Posterior cingulate gyrus (tissue), 11 donors: ENCODE measurements at regions not wholly inside any gene's neighbourhood (a gene's known extent, or its start where the extent isn't known, plus 50 kb on each side); places are given as distances from the start of the nearest gene placed in this dataset.
A peak's percentile ranks its signal among the peaks of the same experiment; 100 is the strongest.
"Not testable (repeated sequence)": the region's sequence is repeated elsewhere in the genome, so short reads cannot be mapped to it uniquely, and the experiment has no call there.

Experiments
- DNase-seq, 10 donors: peaks; one replicate each; pipeline versions ENCODE4 v3.0.0 to v3.0.0-alpha.2; 2020 to 2021; ENCODE audit warnings: mixed read lengths in 3 of 10
- intact Hi-C: fragments of 100-400 bp; cut with DNase I; formaldehyde crosslinking; loops from one replicate; pipeline ENCODE4 v1.15.1; 2023

DNA sequence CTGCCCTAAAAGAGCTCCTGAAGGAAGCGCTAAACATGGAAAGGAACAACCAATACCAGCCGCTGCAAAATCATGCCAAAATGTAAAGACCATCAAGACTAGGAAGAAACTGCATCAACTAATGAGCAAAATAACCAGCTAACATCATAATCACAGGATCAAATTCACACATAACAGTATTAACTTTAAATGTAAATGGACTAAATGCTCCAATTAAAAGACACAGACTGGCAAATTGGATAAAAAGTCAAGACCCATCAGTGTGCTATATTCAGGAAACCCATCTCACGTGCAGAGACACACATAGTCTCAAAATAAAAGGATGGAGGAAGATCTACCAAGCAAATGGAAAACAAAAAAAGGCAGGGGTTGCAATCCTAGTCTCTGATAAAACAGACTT, 88.8 kb upstream of the CAV2 start:
- intact Hi-C loops, DNase-seq: not testable (repeated sequence)

DNA sequence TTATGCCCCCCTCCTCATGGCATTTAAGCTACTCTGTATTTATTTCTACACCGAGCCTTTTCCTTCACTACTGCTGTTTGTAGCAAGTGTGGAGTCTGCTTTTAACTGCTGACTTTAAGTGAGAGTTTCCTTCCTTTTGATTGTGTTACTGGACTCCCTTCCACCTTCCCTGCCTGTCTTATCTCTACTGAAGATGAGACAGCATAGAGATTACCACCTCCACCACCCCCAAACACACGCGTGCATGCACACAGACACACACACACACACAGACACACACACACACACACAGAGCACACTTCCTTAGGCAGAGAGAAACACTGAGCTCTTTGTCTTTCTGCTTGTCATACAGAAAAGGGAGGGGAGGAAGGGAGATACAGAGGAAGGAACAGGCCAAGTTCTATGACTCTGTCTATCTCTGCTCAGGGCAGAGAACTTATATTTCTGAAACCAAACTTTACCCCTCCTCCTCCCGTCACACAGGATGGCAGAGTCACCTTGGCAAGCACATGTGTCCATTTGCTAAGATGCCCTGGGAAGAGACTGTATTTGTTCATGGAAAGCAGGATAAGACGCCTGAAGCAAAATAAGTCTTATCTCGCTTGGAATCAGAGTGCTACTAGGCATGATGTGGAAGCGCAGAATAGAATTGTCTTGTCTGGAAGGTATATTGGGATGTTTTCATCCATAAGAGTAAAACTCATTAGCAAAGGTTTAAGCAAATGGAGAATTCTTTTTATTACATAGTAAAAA, 81.8 kb upstream of the CAV2 start:
- intact Hi-C loops: no loop called here
- peak in 1 of 10 donors; percentile 16 for DNase-seq

DNA sequence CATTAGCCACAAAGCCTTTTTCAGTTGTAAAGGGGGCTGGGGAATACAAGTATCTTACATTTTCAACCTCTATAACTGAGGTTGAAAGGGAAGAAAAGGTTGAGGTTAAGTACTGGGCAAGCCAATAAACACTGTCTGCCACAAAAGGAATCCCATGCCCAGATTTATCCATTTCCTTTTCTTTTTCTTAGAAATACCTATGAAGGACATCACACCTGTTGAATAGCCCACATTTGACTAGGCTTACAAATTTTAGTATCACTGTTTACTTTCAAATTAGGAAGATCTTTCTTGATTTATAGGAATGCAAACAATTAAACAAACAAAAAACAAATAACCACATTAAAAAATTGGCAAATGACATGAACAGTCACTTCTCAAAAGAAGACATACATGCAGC, 81.0 kb upstream of the CAV2 start:
- intact Hi-C loops: no loop called here

GRCh38 chr7:116420003-116420402, 79.5 kb upstream of the CAV2 start:
- intact Hi-C loops: no loop called here
- DNase-seq: no peak

More for the DNA sequence above, 81.0 kb upstream of the CAV2 start:
- no peak for DNase-seq

DNA sequence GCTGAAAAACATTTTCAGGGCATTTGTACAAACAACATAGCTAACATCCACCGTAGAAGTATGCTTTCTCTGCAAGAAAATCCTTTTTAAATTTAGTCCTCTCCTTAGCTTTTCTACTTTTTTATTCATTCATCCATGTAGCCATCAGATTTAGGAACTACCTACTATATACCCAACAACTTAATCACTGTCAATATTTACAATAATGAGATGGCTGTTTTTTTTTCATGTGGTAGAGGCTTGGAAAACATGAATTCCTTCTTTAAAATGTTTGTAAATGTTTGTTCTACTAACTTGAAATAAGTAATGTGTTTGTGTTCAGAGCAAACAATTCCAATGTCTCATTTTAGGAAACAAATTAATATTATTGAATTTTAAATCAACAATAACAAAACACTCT, 78.2 kb upstream of the CAV2 start:
- intact Hi-C loops: no loop called here
- DNase-seq: no peak

DNA sequence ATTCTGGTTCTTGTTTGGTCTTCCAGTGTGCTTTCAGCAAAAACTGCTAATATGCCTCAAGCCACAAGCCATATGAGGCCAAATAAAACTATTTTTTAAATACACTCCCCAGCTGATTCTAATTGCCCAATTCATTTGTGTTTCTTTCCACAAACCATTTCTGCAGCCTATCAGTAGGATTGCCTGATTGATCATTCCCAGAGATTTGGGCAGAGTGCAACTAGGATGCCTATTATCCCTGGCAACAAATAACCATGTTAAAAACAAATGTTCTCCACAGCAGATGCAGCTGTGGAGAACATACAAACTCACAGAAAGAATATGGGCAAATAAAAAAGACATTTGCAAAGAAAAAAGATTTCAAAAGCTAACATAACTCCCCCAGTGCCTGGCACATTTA, 76.9 kb upstream of the CAV2 start:
- no peak for DNase-seq
- intact Hi-C loops: no loop called here

- intact Hi-C loops: no loop called here
- no peak for DNase-seq
Measured at GRCh38 chr7:116423499-116423898, 76.0 kb upstream of the CAV2 start.

DNA sequence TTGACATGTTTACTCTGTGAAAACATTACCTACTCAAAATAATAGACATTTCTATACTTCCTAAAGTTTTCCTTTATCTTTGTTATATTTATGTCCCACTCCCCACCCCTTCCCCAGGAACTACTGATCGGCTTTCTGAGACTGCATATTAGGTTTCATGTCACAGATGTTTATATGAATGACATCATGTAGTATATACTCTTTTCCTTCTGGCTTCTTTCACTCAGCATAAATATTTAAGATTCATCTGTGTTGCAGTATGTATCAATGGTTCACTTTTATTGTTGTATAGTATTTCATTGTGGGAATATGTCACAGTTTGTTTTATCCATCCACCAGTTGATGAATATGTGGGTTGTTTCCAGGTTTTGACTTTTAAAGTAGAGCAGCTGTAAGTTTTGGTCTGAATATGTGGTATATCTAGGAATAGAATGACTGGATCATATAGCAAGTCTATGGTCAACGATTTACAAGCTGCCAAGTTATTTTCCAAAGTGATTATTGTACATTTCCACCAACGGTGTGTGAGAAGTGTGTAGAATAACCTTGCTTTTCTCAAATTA, 73.8 kb upstream of the CAV2 start:
- intact Hi-C loops: no loop called here
- DNase-seq: no peak

DNA sequence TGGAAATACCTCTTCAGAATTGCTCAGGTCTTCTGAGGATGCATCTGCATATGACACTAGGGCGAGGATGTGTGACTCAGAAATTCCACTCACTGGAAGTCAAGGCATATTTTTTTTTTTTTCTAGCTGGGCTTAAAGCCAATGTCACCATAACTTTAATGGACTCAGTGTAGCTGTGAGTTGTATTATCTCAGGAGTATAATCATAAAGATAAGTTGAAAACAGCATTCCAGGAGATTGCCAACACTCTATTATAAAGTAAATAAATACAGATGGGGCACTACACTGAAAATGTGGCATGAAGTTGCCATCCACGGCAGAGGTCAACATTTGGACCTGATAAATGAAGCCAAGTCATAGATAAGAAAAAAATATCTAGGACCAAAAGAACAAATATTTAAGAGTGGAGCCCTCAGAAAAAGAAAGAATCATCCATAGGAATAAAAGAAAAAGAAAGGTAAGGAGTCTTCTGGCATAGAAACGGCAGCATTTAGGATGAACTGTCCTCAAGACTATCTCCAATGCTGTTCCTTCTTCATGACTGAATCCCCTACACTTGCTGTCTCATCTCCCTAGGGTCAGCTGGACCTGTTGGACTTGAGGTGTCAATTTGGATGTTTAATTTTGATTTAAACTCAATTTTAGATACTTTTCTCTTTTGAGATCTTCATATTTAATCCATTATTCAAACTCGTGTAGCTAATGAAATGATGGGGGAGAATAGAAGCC, 72.9 kb upstream of the CAV2 start:
- intact Hi-C loops: no loop called here
- DNase-seq: no peak

- no peak for DNase-seq
- intact Hi-C loops: no loop called here
Measured at GRCh38 chr7:116429986-116430619, 69.4 kb upstream of the CAV2 start.

DNA sequence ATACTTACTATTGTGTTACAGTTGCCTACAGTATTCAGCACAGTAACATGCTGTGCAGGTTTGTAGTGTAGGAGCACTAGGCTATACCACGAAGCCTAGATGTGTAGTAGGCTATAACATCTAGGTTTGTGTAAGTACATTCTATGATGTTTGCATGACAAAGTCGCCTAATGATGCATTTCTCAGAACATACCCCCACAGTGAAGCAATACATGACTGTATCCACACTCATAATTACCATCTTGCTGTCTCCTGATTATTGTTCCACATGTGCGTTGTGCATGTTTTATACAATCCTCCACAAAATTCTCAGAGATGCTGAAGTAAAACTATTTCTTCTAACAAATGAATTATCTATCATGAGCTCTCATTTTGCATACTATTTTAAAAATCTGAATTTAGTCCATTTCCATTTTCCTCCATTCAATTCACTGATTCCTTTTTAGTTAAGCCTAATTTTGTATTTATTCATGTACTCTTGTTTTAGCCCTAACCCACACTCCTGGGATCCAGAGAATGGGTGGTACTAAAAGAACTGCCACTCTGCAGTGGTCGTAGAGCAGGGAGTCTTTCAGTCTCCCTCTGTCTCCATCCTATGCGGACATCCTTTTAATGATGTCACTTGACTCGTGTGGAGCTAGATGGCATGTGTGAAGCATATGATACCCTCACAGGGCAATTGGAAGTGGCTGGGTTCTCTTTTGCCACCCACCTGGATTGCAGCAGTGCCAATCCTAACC, 67.6 kb upstream of the CAV2 start:
- intact Hi-C loops: no loop called here

GRCh38 chr7:116432527-116432916, 67.0 kb upstream of the CAV2 start:
- intact Hi-C loops: no loop called here
- DNase-seq: no peak

More for the DNA sequence above, 67.6 kb upstream of the CAV2 start:
- no peak for DNase-seq

DNA sequence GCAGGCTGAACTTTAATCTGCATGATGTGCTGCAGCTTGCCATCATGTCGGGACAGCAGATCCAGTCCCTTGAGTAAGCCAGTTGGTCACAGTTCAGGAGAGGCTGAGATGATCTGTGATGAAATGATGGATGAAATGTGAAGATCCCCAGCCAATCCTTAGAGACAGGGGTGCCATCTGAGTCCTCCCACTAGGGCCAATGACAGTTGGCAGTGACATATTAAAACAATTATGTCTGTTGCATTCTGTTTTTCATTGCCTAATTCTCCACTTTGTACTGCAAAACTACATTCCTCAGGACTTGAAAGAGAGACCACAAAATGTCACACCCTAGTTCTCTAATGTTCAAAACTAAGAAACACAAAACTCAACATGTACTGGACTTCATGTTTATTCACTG, 66.3 kb upstream of the CAV2 start:
- intact Hi-C loops: no loop called here

DNA sequence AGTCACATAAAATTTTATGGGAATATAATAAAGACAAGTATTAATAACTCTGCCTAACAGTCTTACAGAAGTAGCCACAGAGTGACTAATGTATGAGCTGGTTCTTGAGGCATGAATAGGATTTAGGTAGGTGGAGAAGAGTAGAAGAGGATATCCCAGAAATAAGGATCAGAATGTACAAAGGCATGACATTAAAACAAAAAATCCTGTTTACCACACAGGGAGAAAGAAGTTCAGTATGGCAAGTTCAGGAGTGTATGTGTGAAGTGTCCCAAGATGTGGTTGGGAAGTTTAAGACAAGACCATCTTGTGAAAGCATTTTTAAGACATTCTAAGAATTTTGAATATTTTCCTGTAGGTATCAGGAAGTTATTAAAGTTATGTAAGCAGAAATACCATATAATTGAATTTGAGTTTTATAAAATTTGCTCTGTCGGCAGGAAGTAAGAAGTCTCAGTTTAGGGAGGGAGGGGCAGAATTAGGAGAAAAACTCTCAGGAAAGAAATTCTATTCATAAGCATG, 64.7 kb upstream of the CAV2 start:
- DNase-seq: no peak
- intact Hi-C loops: no loop called here

More for the DNA sequence above, 66.3 kb upstream of the CAV2 start:
- DNase-seq: no peak

GRCh38 chr7:116436305-116436826, 63.2 kb upstream of the CAV2 start:
- intact Hi-C loops: no loop called here
- DNase-seq: no peak

GRCh38 chr7:116438267-116438666, 61.3 kb upstream of the CAV2 start:
- no peak for DNase-seq

GRCh38 chr7:116439005-116439404, 60.5 kb upstream of the CAV2 start:
- DNase-seq: no peak
- intact Hi-C loops: no loop called here

More at GRCh38 chr7:116438267-116438666, 61.3 kb upstream of the CAV2 start:
- intact Hi-C loops: no loop called here

DNA sequence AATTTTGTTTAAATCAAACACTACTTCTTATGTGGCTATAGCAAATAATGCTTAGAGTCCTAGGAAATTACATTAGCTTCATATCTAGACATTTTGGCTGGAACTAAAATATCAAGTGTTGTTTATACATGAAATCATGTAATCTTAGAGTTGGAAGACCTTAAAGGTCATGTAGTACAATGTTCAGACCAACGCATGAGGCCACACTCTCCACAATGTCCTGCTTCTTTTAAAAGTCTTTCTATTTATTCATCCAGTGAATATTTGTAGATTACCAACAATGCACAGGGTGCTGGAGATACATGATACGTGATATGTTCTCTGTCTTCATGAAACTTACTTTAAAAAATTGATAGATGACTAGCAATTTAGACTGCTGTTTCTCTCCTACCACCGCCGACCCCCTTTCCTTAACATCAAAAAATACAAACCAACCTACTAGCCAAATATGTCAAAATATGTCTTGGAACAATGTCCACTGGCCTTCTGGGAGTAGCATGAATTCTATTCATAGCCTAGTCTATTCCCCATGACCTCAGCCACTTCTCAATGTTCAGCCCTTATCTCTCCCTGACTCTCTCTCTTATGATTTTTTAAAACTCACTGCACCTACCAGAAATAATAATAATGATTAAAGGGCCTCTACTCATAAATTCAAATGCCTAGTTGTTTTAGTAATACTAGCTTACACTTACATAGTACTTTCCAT, 59.5 kb upstream of the CAV2 start:
- DNase-seq: no peak
- intact Hi-C loops: no loop called here

- DNase-seq: no peak
- intact Hi-C loops: no loop called here
Measured at GRCh38 chr7:116441534-116441933, 58.0 kb upstream of the CAV2 start.
